ENCODE measurements at regions not wholly inside any gene's neighbourhood (a gene's known extent, or its start where the extent isn't known, plus 50 kb on each side); places are given as distances from the start of the nearest gene placed in this dataset.

DNA sequence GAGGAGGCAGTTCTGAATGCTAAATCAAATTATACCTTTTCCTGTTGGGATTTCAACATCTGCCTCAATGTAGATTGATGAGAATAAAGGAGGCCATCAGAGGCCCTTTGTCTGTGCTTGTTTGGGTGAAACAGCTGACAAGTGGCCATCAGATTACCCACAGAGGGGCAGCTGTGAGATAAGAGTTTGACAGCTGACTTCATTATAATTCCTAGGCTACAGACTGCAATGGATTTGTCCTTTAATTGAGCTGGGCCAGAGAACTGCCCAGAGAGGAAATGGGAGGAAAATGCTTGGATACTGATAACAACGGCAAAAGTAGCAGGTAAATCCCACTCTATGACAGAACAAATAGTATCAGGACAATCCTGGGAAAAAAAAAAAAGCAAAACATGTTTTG, 649.4 kb downstream of the HDGFL1 start:
- dilution Hi-C loops (cut with HindIII; ENCODE audit: low sequenced_read_pairs, unreplicated experiment) (no loop called here), intact Hi-C loops (cut with micrococcal nuclease) (no loop called here), in situ Hi-C loops (cut with MboI; ENCODE audit: low sequenced_read_pairs) (no loop called here)
- H3K23ac ChIP-seq (ENCODE audit: low read depth, low read length) = no peak overlapping the region
- H4K91ac ChIP-seq (ENCODE audit: insufficient read depth, low read depth, low read length) = no peak overlapping the region
- WGBS, 2 experiments (ENCODE audit: extremely low coverage in 2 of 2, insufficient read length in 1 of 2) = no CpG with 5 or more reads among the region's 1 CpG
- no peaks in the 10 kb centered on the region for H3K79me1 ChIP-seq (ENCODE audit: low read depth in 1 of 2, low read length in 2 of 2)
- H4K8ac ChIP-seq (ENCODE audit: low read depth in 2 of 2, low read length in 2 of 2) = no peak overlapping the region; a peak in 1 of 4 replicates
- no peak overlapping the region for H2AK5ac ChIP-seq (ENCODE audit: low read depth, low read length)
- no peak for ATAC-seq (ENCODE audit: low read depth)
- H3K27me3 ChIP-seq (ENCODE audit: control insufficient read depth, insufficient read depth, low read length) = no peaks in the 10 kb centered on the region
- H3K4me1 ChIP-seq (ENCODE audit: control insufficient read depth, insufficient read depth, low read length) = peaks cover 2% of the 10 kb centered on the region
- TF ChIP-seq, protein P1, sequence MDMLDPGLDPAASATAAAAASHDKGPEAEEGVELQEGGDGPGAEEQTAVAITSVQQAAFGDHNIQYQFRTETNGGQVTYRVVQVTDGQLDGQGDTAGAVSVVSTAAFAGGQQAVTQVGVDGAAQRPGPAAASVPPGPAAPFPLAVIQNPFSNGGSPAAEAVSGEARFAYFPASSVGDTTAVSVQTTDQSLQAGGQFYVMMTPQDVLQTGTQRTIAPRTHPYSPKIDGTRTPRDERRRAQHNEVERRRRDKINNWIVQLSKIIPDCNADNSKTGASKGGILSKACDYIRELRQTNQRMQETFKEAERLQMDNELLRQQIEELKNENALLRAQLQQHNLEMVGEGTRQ (IDR thresholded peaks at IDR 0.05; ENCODE audit: low read depth, low read length) = no peak
- no peak for TF ChIP-seq POLR2A (IDR thresholded peaks at IDR 0.05; ENCODE audit: low read depth, low read length)
- TF ChIP-seq, protein P2, sequence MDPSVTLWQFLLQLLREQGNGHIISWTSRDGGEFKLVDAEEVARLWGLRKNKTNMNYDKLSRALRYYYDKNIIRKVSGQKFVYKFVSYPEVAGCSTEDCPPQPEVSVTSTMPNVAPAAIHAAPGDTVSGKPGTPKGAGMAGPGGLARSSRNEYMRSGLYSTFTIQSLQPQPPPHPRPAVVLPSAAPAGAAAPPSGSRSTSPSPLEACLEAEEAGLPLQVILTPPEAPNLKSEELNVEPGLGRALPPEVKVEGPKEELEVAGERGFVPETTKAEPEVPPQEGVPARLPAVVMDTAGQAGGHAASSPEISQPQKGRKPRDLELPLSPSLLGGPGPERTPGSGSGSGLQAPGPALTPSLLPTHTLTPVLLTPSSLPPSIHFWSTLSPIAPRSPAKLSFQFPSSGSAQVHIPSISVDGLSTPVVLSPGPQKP (IDR thresholded peaks at IDR 0.05; ENCODE audit: borderline replicate concordance, low read depth, low read length) = no peak
- no peak overlapping the region for H4K5ac ChIP-seq (ENCODE audit: low read depth, low read length)
- H3K36me3 ChIP-seq (ENCODE audit: control insufficient read depth, insufficient read depth, low read length) = no peaks in the 10 kb centered on the region
- H2BK5ac ChIP-seq (ENCODE audit: low read depth, low read length, poor library complexity, severe bottlenecking) = no peak overlapping the region
- BruUV-seq (replicated peaks) = no TSS peak
- H3K9ac ChIP-seq (ENCODE audit: low read depth, low read length) = no peak overlapping the region
- no peak overlapping the region for H3K56ac ChIP-seq (ENCODE audit: extremely low read depth, insufficient read depth, low read length)
- POLR2A ChIA-PET (ENCODE audit: unreplicated experiment) = no interaction called here
- no peak overlapping the region for H2AK9ac ChIP-seq (replicated peaks; ENCODE audit: low read depth, low read length, poor library complexity)
- H3K18ac ChIP-seq (ENCODE audit: low read depth, low read length) = no peak overlapping the region
- no peaks in the 10 kb centered on the region; the same call in 1 of the 2 replicates for H3K9me1 ChIP-seq (ENCODE audit: insufficient read depth, low read length)
- H2BK15ac ChIP-seq (ENCODE audit: low read depth, low read length) = no peak overlapping the region
- H3K4me3 ChIP-seq (ENCODE audit: insufficient read depth, low read depth, low read length) = no peak overlapping the region
- H3K14ac ChIP-seq (replicated peaks; ENCODE audit: low read depth, low read length) = no peak overlapping the region
- H4K20me1 ChIP-seq (ENCODE audit: insufficient read depth, low read length) = no peaks in the 10 kb centered on the region
- H3K27ac ChIP-seq (ENCODE audit: insufficient read depth, low read length) = no peak overlapping the region
- no peak for DNase-seq
- H3K9me3 ChIP-seq (ENCODE audit: control insufficient read depth, insufficient read depth, low read length) = no peaks in the 10 kb centered on the region
- no peak overlapping the region for H2BK20ac ChIP-seq (ENCODE audit: low read depth, low read length)
- H2AFZ ChIP-seq (replicated peaks; ENCODE audit: low read length, poor library complexity) = no peak overlapping the region
- no peak overlapping the region for H3K4ac ChIP-seq (ENCODE audit: low read depth, low read length)
- CTCF ChIA-PET = no interaction called here
- H2BK120ac ChIP-seq (ENCODE audit: low read depth, low read length) = no peak overlapping the region
- H3K4me2 ChIP-seq (ENCODE audit: low read depth, low read length) = no peak overlapping the region
